ENCODE measurements at regions not wholly inside any gene's neighbourhood (a gene's known extent, or its start where the extent isn't known, plus 50 kb on each side); places are given as distances from the start of the nearest gene placed in this dataset.

GRCh38 chr2:156023229-156023869 is 309.2 kb downstream of the NR4A2 start:
- TF ChIP-seq, protein P1, sequence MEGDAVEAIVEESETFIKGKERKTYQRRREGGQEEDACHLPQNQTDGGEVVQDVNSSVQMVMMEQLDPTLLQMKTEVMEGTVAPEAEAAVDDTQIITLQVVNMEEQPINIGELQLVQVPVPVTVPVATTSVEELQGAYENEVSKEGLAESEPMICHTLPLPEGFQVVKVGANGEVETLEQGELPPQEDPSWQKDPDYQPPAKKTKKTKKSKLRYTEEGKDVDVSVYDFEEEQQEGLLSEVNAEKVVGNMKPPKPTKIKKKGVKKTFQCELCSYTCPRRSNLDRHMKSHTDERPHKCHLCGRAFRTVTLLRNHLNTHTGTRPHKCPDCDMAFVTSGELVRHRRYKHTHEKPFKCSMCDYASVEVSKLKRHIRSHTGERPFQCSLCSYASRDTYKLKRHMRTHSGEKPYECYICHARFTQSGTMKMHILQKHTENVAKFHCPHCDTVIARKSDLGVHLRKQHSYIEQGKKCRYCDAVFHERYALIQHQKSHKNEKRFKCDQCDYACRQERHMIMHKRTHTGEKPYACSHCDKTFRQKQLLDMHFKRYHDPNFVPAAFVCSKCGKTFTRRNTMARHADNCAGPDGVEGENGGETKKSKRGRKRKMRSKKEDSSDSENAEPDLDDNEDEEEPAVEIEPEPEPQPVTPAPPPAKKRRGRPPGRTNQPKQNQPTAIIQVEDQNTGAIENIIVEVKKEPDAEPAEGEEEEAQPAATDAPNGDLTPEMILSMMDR (IDR thresholded peaks at IDR 0.05), result no peak
- TF ChIP-seq POLR2AphosphoS5 (IDR thresholded peaks at IDR 0.05; ENCODE audit: insufficient read depth in 1 of 2, low read depth in 1 of 2) (no peak), POLR2A (IDR thresholded peaks at IDR 0.05) (no peak)
